ENCODE measurements at regions not wholly inside any gene's neighbourhood (a gene's known extent, or its start where the extent isn't known, plus 50 kb on each side); places are given as distances from the start of the nearest gene placed in this dataset.

GRCh38 chr7:145065473-145065872, 229.6 kb upstream of the TPK1 start:
- TF ChIP-seq CTCF (IDR thresholded peaks at IDR 0.05 in 2 of 3, conservative IDR thresholded peaks at IDR 0.05 in 1 of 3; ENCODE audit: borderline replicate concordance in 1 of 3, insufficient read depth in 1 of 3, low read depth in 2 of 3, low read length in 2 of 3) (no peak), CEBPB (IDR thresholded peaks at IDR 0.05; ENCODE audit: low read depth) (no peak), POLR2A (IDR thresholded peaks at IDR 0.05; ENCODE audit: borderline replicate concordance, extremely low read depth, insufficient read depth, insufficient read length) (no peak), JUND (IDR thresholded peaks at IDR 0.05) (no peak), ZFX (IDR thresholded peaks at IDR 0.05) (no peak), ZNF274 (IDR thresholded peaks at IDR 0.05; ENCODE audit: low read depth, low read length) (no peak)
- TF ChIP-seq, protein P1, sequence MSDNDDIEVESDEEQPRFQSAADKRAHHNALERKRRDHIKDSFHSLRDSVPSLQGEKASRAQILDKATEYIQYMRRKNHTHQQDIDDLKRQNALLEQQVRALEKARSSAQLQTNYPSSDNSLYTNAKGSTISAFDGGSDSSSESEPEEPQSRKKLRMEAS (IDR thresholded peaks at IDR 0.05), result no peak

Data from HCT116 (cell line).